GM23338 (cell line): ENCODE measurements at regions not wholly inside any gene's neighbourhood (a gene's known extent, or its start where the extent isn't known, plus 50 kb on each side); places are given as distances from the start of the nearest gene placed in this dataset.

ENCODE experiments used
- ATAC-seq: fragments of 200-7000 bp; cut with Tn5 transposase; 3 replicates; pipeline ENCODE4 v1.9.1; 2020
- DNase-seq: peaks from one replicate; pipeline ENCODE4 v3.0.0-alpha.2; 2015; ENCODE audit warnings: low spot score
- H2AFZ ChIP-seq: fragments of 200-600 bp; sonication (generic); 2 replicates; pipeline ENCODE4 v1.8.0; 2016; ENCODE audit warnings: antibody characterized with exemption, mild to moderate bottlenecking, moderate library complexity
- H3F3A ChIP-seq: fragments of 200-600 bp; sonication (generic); replicated peaks from 2 replicates; pipeline ENCODE4 v1.8.0; 2017; ENCODE audit warnings: antibody characterized with exemption, mixed run types, low read depth
- H3K27ac ChIP-seq: fragments of 200-600 bp; sonication (generic); 2 replicates; pipeline ENCODE4 v1.6.1; 2016; ENCODE audit warnings: low read depth
- H3K27me3 ChIP-seq: fragments of 200-600 bp; sonication (generic); 2 replicates; pipeline ENCODE4 v1.8.0; 2016; ENCODE audit warnings: mild to moderate bottlenecking, mixed run types, moderate library complexity; ENCODE audit not compliant: insufficient read depth
- H3K36me3 ChIP-seq: fragments of 200-600 bp; sonication (generic); 2 replicates; pipeline ENCODE4 v1.8.0; 2016; ENCODE audit warnings: mild to moderate bottlenecking; ENCODE audit not compliant: insufficient read depth
- H3K4me1 ChIP-seq: fragments of 200-600 bp; sonication (generic); 2 replicates; pipeline ENCODE4 v1.8.0; 2016; ENCODE audit warnings: mild to moderate bottlenecking, moderate library complexity; ENCODE audit not compliant: insufficient read depth
- H3K4me2 ChIP-seq: fragments of 200-600 bp; sonication (generic); 2 replicates; pipeline ENCODE4 v1.7.1; 2017; ENCODE audit warnings: mixed run types
- H3K4me3 ChIP-seq: fragments of 200-600 bp; sonication (generic); 2 replicates; pipeline ENCODE4 v1.6.1; 2016; ENCODE audit warnings: mixed run types
- H3K79me2 ChIP-seq: fragments of 200-600 bp; sonication (generic); replicated peaks from 2 replicates; pipeline ENCODE4 v1.8.0; 2017; ENCODE audit warnings: mild to moderate bottlenecking; ENCODE audit not compliant: insufficient read depth
- H3K9me2 ChIP-seq: fragments of 200-600 bp; sonication (generic); 2 replicates; pipeline ENCODE4 v1.8.0; 2017; ENCODE audit not compliant: insufficient read depth
- H4K20me1 ChIP-seq: fragments of 200-600 bp; sonication (generic); replicated peaks from 2 replicates; pipeline ENCODE4 v1.8.0; 2017; ENCODE audit warnings: mild to moderate bottlenecking; ENCODE audit not compliant: insufficient read depth
- H3K27ac Mint-ChIP-seq: 2 replicates; pipeline ENCODE4 v1.8.0; 2020; ENCODE audit warnings: inconsistent platforms, mild to moderate bottlenecking, moderate library complexity, mixed read lengths
- H3K27me3 Mint-ChIP-seq: 3 replicates; pipeline ENCODE4 v1.8.0; 2022; ENCODE audit warnings: low read depth, mild to moderate bottlenecking, moderate library complexity, mixed read lengths, inconsistent platforms; ENCODE audit not compliant: insufficient read depth, poor library complexity
- H3K36me3 Mint-ChIP-seq: 3 replicates; pipeline ENCODE4 v1.8.0; 2021; ENCODE audit warnings: low read depth, mild to moderate bottlenecking, inconsistent platforms, moderate library complexity, mixed read lengths
- H3K4me1 Mint-ChIP-seq: 3 replicates; pipeline ENCODE4 v1.8.0; 2020; ENCODE audit warnings: mild to moderate bottlenecking, inconsistent platforms, mixed read lengths
- H3K4me3 Mint-ChIP-seq: 3 replicates; pipeline ENCODE4 v1.8.0; 2021; ENCODE audit warnings: moderate library complexity, mild to moderate bottlenecking, inconsistent platforms, mixed read lengths
- H3K9me3 Mint-ChIP-seq: 3 replicates; pipeline ENCODE4 v1.8.0; 2020; ENCODE audit warnings: moderate library complexity, mild to moderate bottlenecking, inconsistent platforms, mixed read lengths
- CREB1 ChIP-seq: fragments of 250-450 bp; sonication (Bioruptor Pico); IDR thresholded peaks from 2 replicates; pipeline ENCODE4 v1.5.0; 2020; ENCODE audit warnings: low read depth, mild to moderate bottlenecking, moderate library complexity
- CTCF ChIP-seq, 2 experiments: fragments of 200-600 bp in 1 of 2; sonication (generic) in 1 of 2; conservative IDR thresholded peaks; 2 replicates each; pipeline versions ENCODE4 v1.5.1 to v1.6.1; 2016 to 2017; ENCODE audit warnings: antibody characterized with exemption in 2 of 2, low read depth in 2 of 2, mild to moderate bottlenecking in 2 of 2, moderate library complexity in 1 of 2
- ETS1 ChIP-seq: IDR thresholded peaks from 2 replicates; pipeline ENCODE4 v1.6.1; 2016; ENCODE audit warnings: antibody characterized with exemption
- EZH2 ChIP-seq: fragments of 200-600 bp; sonication (generic); IDR thresholded peaks from one replicate; pipeline ENCODE4 v1.8.0; 2017; ENCODE audit warnings: antibody characterized with exemption, mild to moderate bottlenecking, low read depth; ENCODE audit not compliant: unreplicated experiment
- EZH2phosphoT487 ChIP-seq: fragments of 200-600 bp; sonication (generic); IDR thresholded peaks from one replicate; pipeline ENCODE4 v1.8.1; 2018; ENCODE audit warnings: antibody characterized with exemption; ENCODE audit not compliant: unreplicated experiment
- JUNB ChIP-seq: IDR thresholded peaks from one replicate; pipeline ENCODE4 v1.6.1; 2016; ENCODE audit warnings: antibody characterized with exemption; ENCODE audit not compliant: unreplicated experiment
- NANOG ChIP-seq: IDR thresholded peaks from 2 replicates; pipeline ENCODE4 v1.6.1; 2016; ENCODE audit warnings: antibody characterized with exemption, borderline replicate concordance
- POLR2AphosphoS5 ChIP-seq: IDR thresholded peaks from 2 replicates; pipeline ENCODE4 v1.6.1; 2016; ENCODE audit warnings: antibody characterized with exemption, low read depth
- REST ChIP-seq: IDR thresholded peaks from one replicate; pipeline ENCODE4 v1.6.1; 2018; ENCODE audit warnings: antibody characterized with exemption; ENCODE audit not compliant: unreplicated experiment
- STAT1 ChIP-seq: IDR thresholded peaks from one replicate; pipeline ENCODE4 v1.6.1; 2016; ENCODE audit warnings: antibody characterized with exemption; ENCODE audit not compliant: unreplicated experiment
- ZNF114 ChIP-seq: fragments of 250-450 bp; sonication (Bioruptor Pico); IDR thresholded peaks from 2 replicates; pipeline ENCODE4 v1.5.0; 2020; ENCODE audit warnings: mild to moderate bottlenecking, moderate library complexity
- ZNF331 ChIP-seq: fragments of 250-450 bp; sonication (Bioruptor Pico); IDR thresholded peaks from 2 replicates; pipeline ENCODE4 v1.5.0; 2020; ENCODE audit warnings: low read depth, mild to moderate bottlenecking, moderate library complexity
- ZNF462 ChIP-seq: fragments of 250-450 bp; sonication (Bioruptor Pico); IDR thresholded peaks from 2 replicates; pipeline ENCODE4 v1.5.0; 2020; ENCODE audit warnings: mild to moderate bottlenecking, moderate library complexity

GRCh38 chr4:26141911-26142638, 178.7 kb upstream of the RBPJ start:
- H3K27ac Mint-ChIP-seq: no peak overlapping the region; the same call in 1 of the 2 replicates

More at GRCh38 chr4:26141911-26142638, 178.7 kb upstream of the RBPJ start:
- no peak overlapping the region for H3K4me2 ChIP-seq
- H3K27me3 Mint-ChIP-seq: peaks cover 8% of the 10 kb centered on the region
- H3K4me1 ChIP-seq: peaks cover 8% of the 10 kb centered on the region; the same call in 1 of the 2 replicates
- H3F3A ChIP-seq: no peaks in the 10 kb centered on the region
- no peaks in the 10 kb centered on the region for H3K27me3 ChIP-seq
- no peak overlapping the region for H3K4me3 Mint-ChIP-seq
- no peaks in the 10 kb centered on the region for H3K79me2 ChIP-seq
- H3K4me3 ChIP-seq: no peak overlapping the region
- no peaks in the 10 kb centered on the region for H3K36me3 Mint-ChIP-seq
- no peaks in the 10 kb centered on the region for H4K20me1 ChIP-seq
- peak overlapping the region; percentile 39 for H2AFZ ChIP-seq
- H3K27ac ChIP-seq: no peak overlapping the region
- no peaks in the 10 kb centered on the region; the same call in 2 of the 3 replicates for H3K9me3 Mint-ChIP-seq
- ATAC-seq: no peak
- no peak for DNase-seq
- H3K9me2 ChIP-seq: peaks cover 15% of the 10 kb centered on the region
- H3K36me3 ChIP-seq: no peaks in the 10 kb centered on the region
- TF ChIP-seq REST (no peak), NANOG (no peak), ZNF462 (CRISPR knock-in tag) (no peak), CTCF (conservative IDR thresholded peaks at IDR 0.05; ENCODE audit: low read depth in 2 of 2) (no peak), ZNF114 (CRISPR knock-in tag) (no peak), EZH2phosphoT487 (no peak), EZH2 (no peak), STAT1 (no peak), POLR2AphosphoS5 (no peak), JUNB (no peak), CREB1 (CRISPR knock-in tag) (no peak), ETS1 (no peak), ZNF331 (CRISPR knock-in tag) (no peak)
- H3K4me1 Mint-ChIP-seq: peaks cover 8% of the 10 kb centered on the region; the same call in 2 of the 3 replicates
